ENCODE measurements at regions not wholly inside any gene's neighbourhood (a gene's known extent, or its start where the extent isn't known, plus 50 kb on each side); places are given as distances from the start of the nearest gene placed in this dataset.
A peak's percentile ranks its signal among the peaks of the same experiment; 100 is the strongest.
"Not testable (repeated sequence)": the region's sequence is repeated elsewhere in the genome, so short reads cannot be mapped to it uniquely, and the experiment has no call there.

GRCh38 chr13:54682184-54682583, 1653.6 kb downstream of the OLFM4 start:
- no peaks in the 10 kb centered on the region for H3K36me3 Mint-ChIP-seq
- peaks cover 3% of the 10 kb centered on the region for H3K9me3 Mint-ChIP-seq
- no peak for ATAC-seq
- no peaks in the 10 kb centered on the region for H3K4me1 Mint-ChIP-seq
- H3K27me3 Mint-ChIP-seq = no peaks in the 10 kb centered on the region
- no peak overlapping the region for H3K27ac Mint-ChIP-seq
- H3K4me3 Mint-ChIP-seq = no peak overlapping the region

- ATAC-seq = no peak
- Mint-ChIP-seq H3K9me3 (peaks cover 3% of the 10 kb centered on the region), H3K27ac (no peak overlapping the region)
These were observed 1658.6 kb downstream of the OLFM4 start for GRCh38 chr13:54687173-54687572.

GRCh38 chr13:54699831-54700230, 1671.2 kb downstream of the OLFM4 start:
- no peaks in the 10 kb centered on the region for H3K4me1 Mint-ChIP-seq
- H3K9me3 Mint-ChIP-seq = peaks cover 5% of the 10 kb centered on the region
- H3K36me3 Mint-ChIP-seq = no peaks in the 10 kb centered on the region
- no peak overlapping the region for H3K4me3 Mint-ChIP-seq
- no peak overlapping the region for H3K27ac Mint-ChIP-seq
- ATAC-seq = no peak
- H3K27me3 Mint-ChIP-seq = no peaks in the 10 kb centered on the region

More at GRCh38 chr13:54687173-54687572, 1658.6 kb downstream of the OLFM4 start:
- Mint-ChIP-seq H3K36me3 (no peaks in the 10 kb centered on the region), H3K27me3 (no peaks in the 10 kb centered on the region), H3K4me1 (no peaks in the 10 kb centered on the region), H3K4me3 (no peak overlapping the region)

GRCh38 chr13:54705738-54706137, 1677.1 kb downstream of the OLFM4 start:
- peaks cover 6% of the 10 kb centered on the region for H3K9me3 Mint-ChIP-seq
- no peak for ATAC-seq

GRCh38 chr13:54706336-54706735, 1677.7 kb downstream of the OLFM4 start:
- ATAC-seq = no peak
- no peak overlapping the region for H3K4me3 Mint-ChIP-seq
- H3K4me1 Mint-ChIP-seq = no peaks in the 10 kb centered on the region
- H3K27ac Mint-ChIP-seq = no peak overlapping the region
- H3K9me3 Mint-ChIP-seq = peaks cover 2% of the 10 kb centered on the region
- H3K36me3 Mint-ChIP-seq = no peaks in the 10 kb centered on the region
- H3K27me3 Mint-ChIP-seq = no peaks in the 10 kb centered on the region

More at GRCh38 chr13:54705738-54706137, 1677.1 kb downstream of the OLFM4 start:
- H3K36me3 Mint-ChIP-seq = no peaks in the 10 kb centered on the region
- H3K27me3 Mint-ChIP-seq = no peaks in the 10 kb centered on the region
- H3K4me3 Mint-ChIP-seq = no peak overlapping the region
- H3K4me1 Mint-ChIP-seq = no peaks in the 10 kb centered on the region
- H3K27ac Mint-ChIP-seq = no peak overlapping the region

- Mint-ChIP-seq H3K27ac (no peak overlapping the region), H3K9me3 (peaks cover 5% of the 10 kb centered on the region)
These were observed 1680.9 kb downstream of the OLFM4 start for GRCh38 chr13:54709546-54709945.

GRCh38 chr13:54733639-54734038, 1705.0 kb downstream of the OLFM4 start:
- H3K4me3 Mint-ChIP-seq = no peak overlapping the region
- H3K9me3 Mint-ChIP-seq = peaks cover 18% of the 10 kb centered on the region
- no peaks in the 10 kb centered on the region for H3K27me3 Mint-ChIP-seq
- H3K36me3 Mint-ChIP-seq = no peaks in the 10 kb centered on the region
- H3K27ac Mint-ChIP-seq = no peak overlapping the region
- no peak for ATAC-seq
- no peaks in the 10 kb centered on the region for H3K4me1 Mint-ChIP-seq

More at GRCh38 chr13:54709546-54709945, 1680.9 kb downstream of the OLFM4 start:
- H3K4me1 Mint-ChIP-seq = no peaks in the 10 kb centered on the region
- no peak overlapping the region for H3K4me3 Mint-ChIP-seq
- ATAC-seq = no peak
- H3K27me3 Mint-ChIP-seq = no peaks in the 10 kb centered on the region
- H3K36me3 Mint-ChIP-seq = no peaks in the 10 kb centered on the region

GRCh38 chr13:54737211-54737610, 1708.6 kb downstream of the OLFM4 start:
- not testable (repeated sequence) for H3K4me1 Mint-ChIP-seq, ATAC-seq, H3K27me3 Mint-ChIP-seq, H3K36me3 Mint-ChIP-seq, H3K27ac Mint-ChIP-seq, H3K9me3 Mint-ChIP-seq, H3K4me3 Mint-ChIP-seq

GRCh38 chr13:54742984-54743383, 1714.4 kb downstream of the OLFM4 start:
- Mint-ChIP-seq H3K27ac (no peak overlapping the region), H3K4me3 (no peak overlapping the region), H3K4me1 (no peaks in the 10 kb centered on the region), H3K9me3 (peaks cover 6% of the 10 kb centered on the region), H3K36me3 (no peaks in the 10 kb centered on the region), H3K27me3 (no peaks in the 10 kb centered on the region)
- ATAC-seq = no peak

GRCh38 chr13:54744747-54745146, 1716.1 kb downstream of the OLFM4 start:
- Mint-ChIP-seq H3K9me3 (peaks cover 6% of the 10 kb centered on the region), H3K36me3 (no peaks in the 10 kb centered on the region), H3K4me3 (no peak overlapping the region), H3K27me3 (no peaks in the 10 kb centered on the region), H3K27ac (no peak overlapping the region), H3K4me1 (no peaks in the 10 kb centered on the region)
- no peak for ATAC-seq

GRCh38 chr13:54750521-54750920, 1721.9 kb downstream of the OLFM4 start:
- no peaks in the 10 kb centered on the region for H3K27me3 Mint-ChIP-seq
- no peaks in the 10 kb centered on the region for H3K4me1 Mint-ChIP-seq
- H3K9me3 Mint-ChIP-seq = peaks cover 6% of the 10 kb centered on the region
- no peak for ATAC-seq
- H3K4me3 Mint-ChIP-seq = no peak overlapping the region
- H3K27ac Mint-ChIP-seq = no peak overlapping the region
- H3K36me3 Mint-ChIP-seq = no peaks in the 10 kb centered on the region

- H3K27ac Mint-ChIP-seq = no peak overlapping the region
- H3K9me3 Mint-ChIP-seq = peaks cover 15% of the 10 kb centered on the region
- no peak overlapping the region for H3K4me3 Mint-ChIP-seq
- ATAC-seq = no peak
- H3K36me3 Mint-ChIP-seq = no peaks in the 10 kb centered on the region
- no peaks in the 10 kb centered on the region for H3K4me1 Mint-ChIP-seq
- H3K27me3 Mint-ChIP-seq = no peaks in the 10 kb centered on the region
These were observed 1730.2 kb downstream of the OLFM4 start for GRCh38 chr13:54758795-54759194.

- no peaks in the 10 kb centered on the region for H3K36me3 Mint-ChIP-seq
- no peak overlapping the region for H3K4me3 Mint-ChIP-seq
- no peaks in the 10 kb centered on the region for H3K27me3 Mint-ChIP-seq
- ATAC-seq = no peak
- H3K4me1 Mint-ChIP-seq = no peaks in the 10 kb centered on the region
- H3K9me3 Mint-ChIP-seq = peaks cover 6% of the 10 kb centered on the region
- H3K27ac Mint-ChIP-seq = no peak overlapping the region
These were observed 1739.6 kb downstream of the OLFM4 start for GRCh38 chr13:54768214-54768613.

- peaks cover 7% of the 10 kb centered on the region for H3K9me3 Mint-ChIP-seq
- H3K4me1 Mint-ChIP-seq = no peaks in the 10 kb centered on the region
- ATAC-seq = peak; percentile 16
- no peaks in the 10 kb centered on the region for H3K27me3 Mint-ChIP-seq
- no peaks in the 10 kb centered on the region for H3K36me3 Mint-ChIP-seq
- H3K27ac Mint-ChIP-seq = no peak overlapping the region
- H3K4me3 Mint-ChIP-seq = no peak overlapping the region
These were observed 1747.0 kb downstream of the OLFM4 start for GRCh38 chr13:54775501-54776191.

- no peak overlapping the region for H3K4me3 Mint-ChIP-seq
- no peak overlapping the region for H3K27ac Mint-ChIP-seq
- H3K9me3 Mint-ChIP-seq = peaks cover 3% of the 10 kb centered on the region
- no peak for ATAC-seq
- H3K36me3 Mint-ChIP-seq = no peaks in the 10 kb centered on the region
- no peaks in the 10 kb centered on the region for H3K27me3 Mint-ChIP-seq
- H3K4me1 Mint-ChIP-seq = no peaks in the 10 kb centered on the region
These were observed 1759.1 kb downstream of the OLFM4 start for GRCh38 chr13:54787754-54788153.

GRCh38 chr13:54799621-54800226, 1771.1 kb downstream of the OLFM4 start:
- no peaks in the 10 kb centered on the region for H3K4me1 Mint-ChIP-seq
- no peak for ATAC-seq

More at GRCh38 chr13:54799621-54800226, 1771.1 kb downstream of the OLFM4 start:
- no peaks in the 10 kb centered on the region for H3K36me3 Mint-ChIP-seq
- no peaks in the 10 kb centered on the region for H3K27me3 Mint-ChIP-seq
- H3K9me3 Mint-ChIP-seq = peaks cover 4% of the 10 kb centered on the region
- H3K4me3 Mint-ChIP-seq = no peak overlapping the region
- H3K27ac Mint-ChIP-seq = no peak overlapping the region
